NCI-H2227 (cell line): ENCODE measurements at regions not wholly inside any gene's neighbourhood (a gene's known extent, or its start where the extent isn't known, plus 50 kb on each side); places are given as distances from the start of the nearest gene placed in this dataset.
"Not testable (repeated sequence)": the region's sequence is repeated elsewhere in the genome, so short reads cannot be mapped to it uniquely, and the experiment has no call there.

ENCODE experiments used
- DNase-seq: peaks from one replicate; lab custom pipeline; 2025; ENCODE audit not compliant: unreplicated experiment; lab: John Stamatoyannopoulos, UW

DNA sequence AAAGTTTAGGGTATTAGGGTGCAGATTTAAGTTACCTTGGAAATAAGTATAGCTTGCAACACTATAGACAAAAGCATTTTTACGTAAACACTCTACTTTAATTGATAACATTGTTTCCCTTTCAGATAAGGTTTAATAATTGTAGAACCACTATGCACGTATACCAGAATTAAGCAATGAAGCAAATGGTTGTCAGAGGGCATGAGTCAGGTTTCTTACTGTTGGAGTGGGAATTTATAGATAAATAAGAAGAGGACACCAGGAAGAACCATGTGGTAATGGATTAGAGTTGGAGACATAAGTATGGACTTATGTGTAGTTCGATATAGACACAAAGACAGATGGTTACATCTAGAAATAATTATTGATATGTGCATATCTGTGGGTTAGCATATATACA, 355.6 kb downstream of the ETV1 start:
- no peak for DNase-seq

DNA sequence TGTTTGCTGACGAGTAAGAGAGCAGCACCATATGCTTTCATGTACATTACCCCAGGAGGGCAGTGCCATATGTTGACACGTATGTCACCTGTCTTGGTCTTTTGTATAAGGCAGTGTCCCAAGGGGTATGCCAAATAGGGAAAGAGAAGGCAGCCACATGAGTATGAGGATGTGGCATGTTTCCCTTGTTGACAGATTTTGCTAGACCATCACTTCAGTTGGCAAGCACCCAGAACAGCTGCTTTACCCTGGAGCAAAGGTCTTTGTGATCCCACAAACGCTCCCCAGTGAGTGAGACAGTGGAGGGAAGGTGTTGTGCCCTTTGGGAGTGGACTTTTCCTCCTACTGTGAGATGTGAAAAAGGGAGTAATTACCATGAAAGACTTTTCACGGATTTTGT, 350.1 kb downstream of the ETV1 start:
- no peak for DNase-seq

DNA sequence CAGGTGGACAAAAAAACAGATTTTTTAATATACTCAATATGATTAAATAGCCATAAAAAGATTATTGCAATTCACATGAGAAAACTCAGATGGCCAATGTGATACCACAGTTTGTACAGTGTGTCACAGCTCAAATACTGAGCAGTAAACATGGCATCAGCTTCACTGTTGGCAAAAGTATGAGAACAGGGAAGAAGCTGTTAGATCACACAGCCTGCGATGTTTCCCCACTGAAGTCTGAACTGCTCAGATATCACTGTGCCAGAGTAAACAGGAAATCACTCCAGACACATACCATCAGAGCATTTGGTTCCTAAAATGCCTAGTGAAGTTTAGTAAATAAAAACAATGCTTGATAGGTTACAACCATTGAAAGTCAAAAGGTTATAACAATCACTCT, 347.8 kb downstream of the ETV1 start:
- DNase-seq, result no peak

DNA sequence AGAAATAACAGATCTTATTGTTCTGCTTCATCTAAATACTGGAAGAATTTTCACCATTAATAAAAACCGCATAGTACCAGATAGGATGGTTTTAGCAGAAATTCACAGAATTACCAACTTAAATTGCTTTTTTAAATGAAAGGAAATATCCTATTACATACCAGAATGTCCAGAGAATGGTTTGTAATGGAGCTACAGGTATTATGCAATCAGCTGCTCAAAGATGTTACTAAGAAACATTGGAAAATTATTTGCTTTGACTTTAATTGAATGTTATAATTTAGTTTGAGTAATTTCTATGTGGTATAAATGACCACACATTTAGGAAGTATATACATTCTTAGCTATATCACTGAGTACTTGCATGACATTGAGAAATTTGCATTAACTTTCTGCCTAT, 338.3 kb downstream of the ETV1 start:
- DNase-seq, result no peak

DNA sequence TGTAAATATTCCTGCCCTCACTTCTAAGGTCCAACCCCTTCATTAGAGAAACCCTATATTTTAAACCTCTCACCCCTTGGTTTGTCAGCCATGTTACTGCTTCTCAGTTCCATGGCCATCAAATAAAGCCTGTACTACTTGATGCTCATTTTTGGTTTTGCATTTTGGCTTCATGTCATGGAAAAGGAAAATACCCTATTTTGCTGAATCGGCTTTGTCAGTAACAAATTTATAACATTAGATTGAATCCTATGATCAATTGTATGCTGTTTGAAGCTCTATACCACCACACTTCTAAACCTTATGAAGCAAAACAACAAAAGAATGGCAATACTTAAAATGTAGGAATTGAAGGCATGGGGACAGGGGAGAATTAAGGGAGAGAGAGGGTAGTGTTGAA, 333.1 kb downstream of the ETV1 start:
- DNase-seq, result no peak

DNA sequence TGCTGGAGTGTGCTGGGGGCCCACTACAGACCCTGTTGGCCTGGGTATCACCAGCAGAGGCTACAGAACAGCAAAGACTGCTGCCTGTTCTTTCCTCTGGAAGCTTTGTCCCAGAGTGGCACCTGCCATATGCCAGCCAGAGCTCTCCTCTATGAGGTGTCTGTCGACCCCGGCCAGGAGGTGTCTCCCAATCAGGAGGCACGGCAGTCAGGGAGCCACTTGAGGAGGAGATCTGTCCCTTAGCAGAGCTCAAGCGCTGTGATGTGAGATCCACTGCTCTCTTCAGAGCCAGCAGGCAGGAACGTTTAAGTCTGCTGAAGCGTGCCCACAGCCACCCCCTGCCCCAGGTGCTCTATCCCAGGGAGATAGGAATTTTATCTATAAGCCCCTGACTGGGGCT, 316.2 kb downstream of the ETV1 start:
- no peak for DNase-seq

- no peak for DNase-seq
Observed at GRCh38 chr7:13682626-13683025, 306.8 kb downstream of the ETV1 start.

GRCh38 chr7:13687500-13687899, 302.0 kb downstream of the ETV1 start:
- DNase-seq, result peak; percentile 86

DNA sequence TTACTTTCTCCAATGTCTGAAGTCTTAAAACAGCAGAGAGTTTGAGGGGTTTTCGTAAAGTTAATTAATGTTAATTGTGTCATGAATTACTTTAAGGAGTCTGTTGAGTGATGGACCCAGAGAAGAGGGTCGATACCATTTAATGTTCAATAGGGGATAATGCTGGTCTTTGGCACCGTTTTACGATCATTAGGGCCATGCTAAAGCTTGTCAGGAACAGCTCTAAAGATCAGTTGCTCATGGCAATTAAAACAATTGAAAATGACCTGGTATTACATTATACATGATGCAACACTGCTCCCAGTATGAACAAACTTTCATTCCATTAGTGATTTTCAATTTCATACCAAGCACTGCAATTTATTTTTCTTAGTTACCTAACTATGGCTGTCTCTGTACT, 296.9 kb downstream of the ETV1 start:
- no peak for DNase-seq

- no peak for DNase-seq
Observed at GRCh38 chr7:13702251-13702650, 287.2 kb downstream of the ETV1 start.

DNA sequence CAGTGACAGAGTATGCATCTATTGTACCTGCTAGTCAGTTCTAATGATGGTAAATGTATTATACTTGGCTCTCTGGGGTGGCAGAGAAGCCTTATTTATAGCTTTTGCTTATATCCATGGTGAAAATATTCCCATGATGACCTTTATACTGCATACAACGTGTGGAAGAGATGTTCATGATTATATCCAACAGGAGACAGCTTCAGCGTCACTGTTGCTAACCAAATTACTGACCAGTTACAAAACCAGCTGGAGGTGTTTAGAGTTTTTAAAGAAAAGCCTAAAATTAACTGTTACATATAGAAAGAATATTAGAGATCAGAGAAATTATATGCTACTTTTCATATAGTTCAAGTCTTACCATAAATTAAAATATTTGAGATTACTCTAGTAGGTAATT, 280.8 kb downstream of the ETV1 start:
- no peak for DNase-seq

- no peak for DNase-seq
Observed at GRCh38 chr7:13713092-13713491, 276.4 kb downstream of the ETV1 start.

DNA sequence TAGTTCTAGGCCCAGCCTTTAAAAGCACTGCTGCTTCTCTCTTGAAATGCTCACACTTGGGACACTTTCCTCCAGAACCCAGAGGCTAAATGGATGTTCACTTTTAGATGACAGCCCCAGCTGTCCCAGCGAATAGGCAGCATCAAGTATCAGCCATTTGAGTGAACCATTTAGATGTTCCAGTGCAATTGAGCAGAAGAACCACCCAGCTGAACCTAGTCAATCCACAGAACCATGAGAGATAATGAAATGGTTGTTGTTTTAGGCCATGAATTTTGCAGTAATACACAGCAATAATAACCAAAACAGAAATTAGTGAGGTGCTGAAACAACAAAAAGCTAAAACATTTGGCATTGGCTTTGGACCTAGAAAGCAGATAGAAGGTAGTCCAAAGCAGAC, 273.9 kb downstream of the ETV1 start:
- DNase-seq, result no peak

DNA sequence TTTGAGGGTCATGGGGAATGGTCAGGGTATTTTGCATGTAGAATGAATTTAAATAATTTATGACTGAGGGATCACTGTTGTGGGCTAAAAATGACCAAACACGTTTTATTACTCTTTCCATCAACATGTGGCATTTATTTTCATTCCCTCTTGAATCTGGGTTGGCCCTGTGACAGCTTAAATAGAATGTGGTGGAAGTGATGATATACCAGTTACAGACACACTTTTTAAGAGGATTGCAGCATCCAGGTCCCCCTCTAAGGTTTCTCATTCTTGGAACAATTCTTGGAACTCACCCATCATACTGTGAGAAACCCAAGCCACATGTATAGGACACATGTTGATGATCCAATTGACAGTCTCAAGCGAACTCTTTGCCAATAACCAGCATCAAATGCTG, 272.4 kb downstream of the ETV1 start:
- no peak for DNase-seq

DNA sequence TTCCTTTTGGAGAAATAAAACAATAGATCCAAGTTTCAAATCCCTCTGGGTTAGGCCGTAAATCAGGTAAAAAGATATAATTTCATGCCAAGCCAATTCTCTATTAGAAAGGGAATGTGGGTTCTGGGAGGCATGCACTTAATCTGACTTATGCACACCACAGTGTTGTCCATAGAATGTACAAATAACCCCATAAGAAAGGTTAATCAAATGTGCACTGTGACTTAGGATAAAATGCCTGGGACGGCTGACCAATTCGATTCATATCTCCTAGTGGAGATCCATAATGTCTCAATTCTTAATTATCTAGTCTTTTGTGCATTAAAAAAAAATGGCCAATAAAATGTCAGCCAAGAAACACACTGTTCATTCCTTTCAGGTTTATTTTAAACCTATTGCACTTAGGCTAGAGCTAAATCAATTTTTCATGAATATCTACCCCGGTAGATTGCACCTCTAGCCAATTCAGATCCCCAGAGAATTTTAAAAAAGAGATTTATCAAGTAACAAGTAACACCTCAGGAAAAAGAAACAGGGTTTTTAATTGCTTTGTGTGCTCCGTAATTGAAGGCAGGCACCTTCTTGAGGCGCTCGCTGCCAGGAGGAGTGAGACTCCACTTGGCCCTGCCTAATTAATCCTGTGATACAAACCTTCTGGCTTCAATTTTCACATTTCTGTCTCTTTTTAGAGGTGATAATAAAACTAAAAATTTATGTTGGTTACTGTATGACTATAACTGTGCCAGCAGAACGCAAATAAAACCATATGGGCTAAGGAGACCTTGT, 265.1 kb downstream of the ETV1 start:
- DNase-seq, result no peak

DNA sequence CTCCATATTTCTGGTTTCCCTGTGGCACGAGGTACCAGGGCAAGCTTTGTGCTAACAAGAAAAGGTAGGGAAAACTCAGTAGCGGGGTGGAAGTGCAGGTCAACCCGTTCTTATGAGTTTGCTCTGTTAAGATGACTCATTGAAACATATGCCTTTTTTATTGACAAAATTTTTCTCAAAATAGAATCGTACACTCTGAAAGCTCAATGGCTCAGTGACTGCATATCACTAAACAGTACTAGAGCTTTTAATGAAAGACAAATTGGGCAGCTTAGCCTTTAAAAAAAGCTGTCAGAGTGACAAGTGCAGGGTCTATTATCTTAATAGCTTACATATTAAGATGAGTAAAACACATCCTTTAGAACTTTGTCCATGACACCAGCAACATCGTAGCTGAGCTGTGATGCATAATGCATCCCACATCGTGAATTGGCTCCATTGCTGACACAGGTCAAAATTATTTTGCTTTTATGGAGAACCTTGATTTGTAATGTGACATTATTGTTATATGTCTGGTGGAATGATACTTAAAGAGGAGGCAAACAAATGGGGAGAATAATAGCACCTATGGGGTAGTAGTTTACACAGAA, 264.4 kb downstream of the ETV1 start:
- DNase-seq, result no peak

DNA sequence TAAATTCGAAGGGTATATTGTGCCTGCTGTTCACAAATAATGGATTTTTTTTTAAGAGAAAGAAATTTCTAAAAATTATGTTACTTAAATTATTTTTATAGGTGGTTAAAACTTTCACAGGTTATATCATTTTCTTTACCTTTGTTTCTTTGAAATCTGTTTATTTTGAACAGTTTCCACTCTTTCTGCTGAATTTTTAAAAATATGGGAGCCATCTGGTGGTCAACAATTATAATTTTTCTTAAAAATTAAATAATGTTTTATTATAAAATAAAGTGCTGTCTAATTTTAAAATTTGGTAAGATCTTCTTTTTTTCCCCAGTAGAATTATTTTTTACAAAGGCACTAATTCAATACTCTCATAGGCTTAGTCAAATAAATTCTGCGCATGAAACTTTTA, 263.9 kb downstream of the ETV1 start:
- no peak for DNase-seq

GRCh38 chr7:13727279-13727678, 262.2 kb downstream of the ETV1 start:
- no peak for DNase-seq

GRCh38 chr7:13727751-13728150, 261.7 kb downstream of the ETV1 start:
- DNase-seq, result no peak

GRCh38 chr7:13728430-13728829, 261.0 kb downstream of the ETV1 start:
- DNase-seq, result not testable (repeated sequence)

DNA sequence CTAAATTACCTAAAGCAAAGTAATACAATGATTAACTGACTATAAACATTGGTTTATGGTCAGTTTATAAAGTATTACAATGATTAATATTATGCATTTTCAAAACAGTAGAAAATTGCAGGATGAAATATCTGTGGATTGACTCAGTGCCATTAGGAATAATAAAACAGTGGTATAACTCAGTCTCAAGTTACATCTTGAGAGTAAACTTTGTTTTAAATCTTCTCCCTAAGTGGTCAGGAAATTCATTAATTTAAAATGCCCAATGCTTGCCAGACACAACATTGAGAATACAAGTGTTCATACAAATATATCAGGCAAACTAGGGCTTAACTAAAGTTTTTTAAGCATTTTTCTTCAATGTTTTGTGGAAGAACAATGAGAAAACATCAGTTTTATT, 257.8 kb downstream of the ETV1 start:
- no peak for DNase-seq

- no peak for DNase-seq
Observed at GRCh38 chr7:13737563-13737962, 251.9 kb downstream of the ETV1 start.

- no peak for DNase-seq
Observed at GRCh38 chr7:13742126-13742525, 247.3 kb downstream of the ETV1 start.
